ENCODE measurements at regions not wholly inside any gene's neighbourhood (a gene's known extent, or its start where the extent isn't known, plus 50 kb on each side); places are given as distances from the start of the nearest gene placed in this dataset.

DNA sequence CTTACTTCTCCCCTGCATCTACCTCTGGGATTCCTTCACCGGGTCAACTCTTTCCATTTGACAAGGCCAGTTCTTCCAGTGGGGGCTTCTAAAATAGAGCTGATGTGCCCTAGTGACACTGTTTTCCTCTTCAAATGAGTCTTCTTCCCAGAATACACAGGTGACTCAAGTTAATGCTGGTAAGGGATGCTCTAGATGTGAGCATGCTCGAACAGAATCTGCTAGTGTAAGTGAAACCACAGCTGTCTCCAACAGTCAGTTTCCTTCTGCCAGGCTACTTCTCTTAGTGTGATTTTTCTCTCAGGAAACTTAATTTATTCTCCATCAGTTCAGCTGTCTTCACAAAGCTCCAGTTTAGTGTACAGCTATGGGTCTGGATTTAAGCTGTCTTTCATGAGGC is 194.9 kb upstream of the C1orf87 start:
- 87% methylated on average over 2 of the region's 2 CpGs for whole genome bisulfite sequencing (ENCODE audit: insufficient coverage)
- H3K4me1 Mint-ChIP-seq: no peaks in the 10 kb centered on the region
- TF ChIP-seq, protein P1, sequence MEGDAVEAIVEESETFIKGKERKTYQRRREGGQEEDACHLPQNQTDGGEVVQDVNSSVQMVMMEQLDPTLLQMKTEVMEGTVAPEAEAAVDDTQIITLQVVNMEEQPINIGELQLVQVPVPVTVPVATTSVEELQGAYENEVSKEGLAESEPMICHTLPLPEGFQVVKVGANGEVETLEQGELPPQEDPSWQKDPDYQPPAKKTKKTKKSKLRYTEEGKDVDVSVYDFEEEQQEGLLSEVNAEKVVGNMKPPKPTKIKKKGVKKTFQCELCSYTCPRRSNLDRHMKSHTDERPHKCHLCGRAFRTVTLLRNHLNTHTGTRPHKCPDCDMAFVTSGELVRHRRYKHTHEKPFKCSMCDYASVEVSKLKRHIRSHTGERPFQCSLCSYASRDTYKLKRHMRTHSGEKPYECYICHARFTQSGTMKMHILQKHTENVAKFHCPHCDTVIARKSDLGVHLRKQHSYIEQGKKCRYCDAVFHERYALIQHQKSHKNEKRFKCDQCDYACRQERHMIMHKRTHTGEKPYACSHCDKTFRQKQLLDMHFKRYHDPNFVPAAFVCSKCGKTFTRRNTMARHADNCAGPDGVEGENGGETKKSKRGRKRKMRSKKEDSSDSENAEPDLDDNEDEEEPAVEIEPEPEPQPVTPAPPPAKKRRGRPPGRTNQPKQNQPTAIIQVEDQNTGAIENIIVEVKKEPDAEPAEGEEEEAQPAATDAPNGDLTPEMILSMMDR (IDR thresholded peaks at IDR 0.05): no peak
- no peaks in the 10 kb centered on the region for H3K27me3 Mint-ChIP-seq (ENCODE audit: low read depth in 2 of 2)
- H3K4me3 Mint-ChIP-seq: no peak overlapping the region
- no peak overlapping the region for H3K27ac Mint-ChIP-seq
- H3K27ac ChIP-seq (ENCODE audit: low read length): no peak overlapping the region
- H3K9me3 Mint-ChIP-seq: peaks cover 3 to 4% of the 10 kb centered on the region in 2 donors
- intact Hi-C loops (cut with micrococcal nuclease): no loop called here
- H3K27me3 ChIP-seq (ENCODE audit: control insufficient read depth, insufficient read depth, low read length): no peaks in the 10 kb centered on the region
- H3K9me3 ChIP-seq (ENCODE audit: control insufficient read depth, insufficient read depth, low read length): no peaks in the 10 kb centered on the region
- DNase-seq: no peak
- H3K4me3 ChIP-seq (ENCODE audit: low read length): no peak overlapping the region
- H3K4me1 ChIP-seq (ENCODE audit: control insufficient read depth, insufficient read depth, low read length): no peaks in the 10 kb centered on the region
- no peak for ATAC-seq
- H3K36me3 ChIP-seq (ENCODE audit: control insufficient read depth, insufficient read depth, low read length): no peaks in the 10 kb centered on the region
- no peaks in the 10 kb centered on the region for H3K36me3 Mint-ChIP-seq

DNA sequence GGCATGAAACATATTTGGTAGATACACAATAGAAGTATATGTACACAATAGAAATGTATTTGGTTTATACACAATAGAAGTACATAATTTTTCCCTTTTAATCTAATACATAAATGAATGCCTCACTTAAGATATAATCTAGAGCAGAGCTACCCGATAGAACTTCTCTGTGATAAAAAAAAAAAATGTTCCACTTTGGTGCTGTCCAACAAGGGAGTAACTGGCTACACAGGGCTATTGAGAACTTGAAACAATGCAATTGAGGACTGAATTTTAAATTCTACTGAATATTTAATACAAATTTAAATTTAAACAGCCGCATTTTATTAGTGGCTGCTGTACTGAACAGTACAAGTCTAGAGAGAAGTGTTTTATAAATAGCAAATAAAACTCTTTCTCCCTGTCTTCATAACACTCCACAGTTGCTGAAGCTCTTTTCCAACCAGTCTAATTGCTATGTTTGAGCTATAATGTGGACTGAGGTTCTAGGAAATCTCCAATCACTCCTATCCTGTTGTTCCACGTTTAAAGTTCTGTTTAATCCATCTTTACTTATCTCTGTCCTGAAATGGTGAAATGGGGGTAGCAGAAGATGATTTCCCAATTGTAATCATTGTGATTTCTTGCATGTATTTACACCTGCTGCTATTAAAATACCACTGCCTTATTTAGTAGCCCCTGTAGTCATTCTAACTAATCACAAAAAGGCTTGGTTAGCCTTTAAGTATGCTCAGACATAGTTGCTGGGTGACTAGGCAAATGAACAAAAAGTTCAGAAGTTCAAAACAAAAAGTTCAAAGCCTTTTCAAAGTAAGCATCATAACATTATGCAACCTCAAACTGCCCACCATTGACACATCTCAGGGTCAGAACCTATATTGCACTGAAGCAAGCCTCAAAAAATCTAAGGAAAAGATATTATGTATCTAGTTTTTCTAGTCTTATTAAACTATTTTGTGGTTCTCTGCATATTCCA is 192.3 kb upstream of the C1orf87 start:
- Mint-ChIP-seq H3K4me1 (no peaks in the 10 kb centered on the region), H3K27me3 (ENCODE audit: low read depth in 2 of 2) (no peaks in the 10 kb centered on the region), H3K4me3 (no peak overlapping the region), H3K9me3 (peaks cover 4 to 5% of the 10 kb centered on the region in 2 donors), H3K27ac (no peak overlapping the region), H3K36me3 (no peaks in the 10 kb centered on the region)
- no peaks in the 10 kb centered on the region for H3K27me3 ChIP-seq (ENCODE audit: control insufficient read depth, insufficient read depth, low read length)
- intact Hi-C loops (cut with micrococcal nuclease): no loop called here
- H3K27ac ChIP-seq (ENCODE audit: low read length): no peak overlapping the region
- no peaks in the 10 kb centered on the region for H3K36me3 ChIP-seq (ENCODE audit: control insufficient read depth, insufficient read depth, low read length)
- no peak overlapping the region for H3K4me3 ChIP-seq (ENCODE audit: low read length)
- ATAC-seq (no peak), DNase-seq (no peak)
- WGBS (ENCODE audit: insufficient coverage): 78% methylated on average over 1 of the region's 3 CpGs
- H3K9me3 ChIP-seq (ENCODE audit: control insufficient read depth, insufficient read depth, low read length): no peaks in the 10 kb centered on the region
- TF ChIP-seq, protein P1 (IDR thresholded peaks at IDR 0.05): no peak
- H3K4me1 ChIP-seq (ENCODE audit: control insufficient read depth, insufficient read depth, low read length): no peaks in the 10 kb centered on the region

DNA sequence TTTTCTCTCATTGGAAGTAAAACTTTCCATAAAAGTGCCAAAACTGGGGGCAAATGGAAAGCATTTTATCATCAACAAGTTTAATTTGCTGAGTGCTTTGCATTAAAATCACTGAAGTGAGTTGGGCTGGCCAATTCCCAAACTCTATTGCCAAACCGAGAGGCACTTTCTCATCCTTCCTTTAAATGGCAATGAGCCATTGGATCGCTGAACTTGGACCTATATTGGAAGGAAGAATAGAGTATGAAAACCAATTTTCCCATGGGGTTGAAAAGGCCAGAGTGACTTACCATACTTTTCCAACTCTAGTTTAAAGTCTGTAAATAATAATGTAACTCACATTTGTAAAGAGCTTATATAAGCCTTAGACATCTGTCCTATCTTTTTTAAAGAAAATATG is 189.1 kb upstream of the C1orf87 start:
- no peak for DNase-seq
- intact Hi-C loops (cut with micrococcal nuclease): no loop called here
- H3K9me3 ChIP-seq (ENCODE audit: control insufficient read depth, insufficient read depth, low read length): no peaks in the 10 kb centered on the region
- H3K4me1 ChIP-seq (ENCODE audit: control insufficient read depth, insufficient read depth, low read length): no peaks in the 10 kb centered on the region
- H3K36me3 Mint-ChIP-seq: no peaks in the 10 kb centered on the region
- no peaks in the 10 kb centered on the region for H3K27me3 ChIP-seq (ENCODE audit: control insufficient read depth, insufficient read depth, low read length)
- H3K36me3 ChIP-seq (ENCODE audit: control insufficient read depth, insufficient read depth, low read length): no peaks in the 10 kb centered on the region
- H3K9me3 Mint-ChIP-seq: peaks cover 2 to 6% of the 10 kb centered on the region in 2 donors
- TF ChIP-seq, protein P1 (IDR thresholded peaks at IDR 0.05): no peak
- no peaks in the 10 kb centered on the region for H3K4me1 Mint-ChIP-seq
- no peak overlapping the region for H3K27ac Mint-ChIP-seq
- WGBS (ENCODE audit: insufficient coverage): 100% methylated on average over 2 of the region's 2 CpGs
- H3K27me3 Mint-ChIP-seq (ENCODE audit: low read depth in 2 of 2): no peaks in the 10 kb centered on the region
- no peak overlapping the region for H3K27ac ChIP-seq (ENCODE audit: low read length)
- H3K4me3 ChIP-seq (ENCODE audit: low read length): no peak overlapping the region
- no peak for ATAC-seq
- H3K4me3 Mint-ChIP-seq: no peak overlapping the region

DNA sequence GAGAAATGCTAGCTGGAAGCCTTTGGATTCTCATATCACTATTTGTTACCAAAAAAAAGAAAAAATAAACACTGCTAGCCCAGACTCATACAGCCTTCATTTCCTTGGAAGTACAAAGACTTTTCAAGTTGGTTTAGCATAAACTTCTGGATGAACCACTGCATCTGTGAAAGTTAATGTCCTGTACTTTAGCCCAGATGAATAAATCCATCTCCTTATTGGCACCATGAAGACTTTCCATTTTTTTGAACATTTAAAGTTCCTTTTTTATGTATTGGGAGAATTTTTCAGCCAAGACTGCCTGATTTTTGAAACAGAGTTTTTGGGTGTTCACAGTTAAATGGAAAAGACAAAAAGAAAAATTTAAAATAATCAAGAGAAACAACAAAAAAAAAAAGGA is 184.0 kb upstream of the C1orf87 start:
- H3K9me3 ChIP-seq (ENCODE audit: control insufficient read depth, insufficient read depth, low read length): no peaks in the 10 kb centered on the region
- H3K27me3 ChIP-seq (ENCODE audit: control insufficient read depth, insufficient read depth, low read length): no peaks in the 10 kb centered on the region
- H3K27ac Mint-ChIP-seq: no peak overlapping the region
- no peaks in the 10 kb centered on the region for H3K4me1 Mint-ChIP-seq
- no peak overlapping the region for H3K4me3 Mint-ChIP-seq
- DNase-seq: no peak
- intact Hi-C loops (cut with micrococcal nuclease): no loop called here
- TF ChIP-seq, protein P1 (IDR thresholded peaks at IDR 0.05): no peak
- H3K4me1 ChIP-seq (ENCODE audit: control insufficient read depth, insufficient read depth, low read length): no peaks in the 10 kb centered on the region
- H3K4me3 ChIP-seq (ENCODE audit: low read length): no peak overlapping the region
- peaks cover 5 to 9% of the 10 kb centered on the region in 2 donors for H3K9me3 Mint-ChIP-seq
- no peaks in the 10 kb centered on the region for H3K36me3 Mint-ChIP-seq
- H3K36me3 ChIP-seq (ENCODE audit: control insufficient read depth, insufficient read depth, low read length): no peaks in the 10 kb centered on the region
- no peak overlapping the region for H3K27ac ChIP-seq (ENCODE audit: low read length)
- H3K27me3 Mint-ChIP-seq (ENCODE audit: low read depth in 2 of 2): no peaks in the 10 kb centered on the region
- no peak for ATAC-seq
